OCI-LY3 (cell line): ENCODE measurements at regions not wholly inside any gene's neighbourhood (a gene's known extent, or its start where the extent isn't known, plus 50 kb on each side); places are given as distances from the start of the nearest gene placed in this dataset.
A peak's percentile ranks its signal among the peaks of the same experiment; 100 is the strongest.

Source experiments
- H2AFZ ChIP-seq: fragments of 200-600, 300-600 bp; shearing (Covaris generic); 2 replicates; pipeline ENCODE4 v1.6.0; 2014; ENCODE audit warnings: antibody characterized with exemption, low read depth, low read length
- H3K27ac ChIP-seq: fragments of 200-600, 300-600 bp; sonication (generic); 2 replicates; pipeline ENCODE4 v1.5.1; 2014; ENCODE audit warnings: mild to moderate bottlenecking, low read length, moderate library complexity, mixed read lengths
- H3K27me3 ChIP-seq: fragments of 200-600, 300-600 bp; sonication (generic); 2 replicates; pipeline ENCODE4 v1.6.1; 2014; ENCODE audit warnings: low read depth, low read length, mixed read lengths
- H3K36me3 ChIP-seq: fragments of 200-600, 300-600 bp; sonication (generic); replicated peaks from 2 replicates; pipeline ENCODE3; 2014; ENCODE audit warnings: low read depth, low read length, mixed read lengths
- H3K4me1 ChIP-seq: fragments of 300-600, 200-600 bp; sonication (generic); 2 replicates; pipeline ENCODE4 v1.6.1; 2014; ENCODE audit warnings: low read length, mixed read lengths
- H3K4me2 ChIP-seq: fragments of 200-600, 300-600 bp; sonication (generic); 2 replicates; pipeline ENCODE4 v1.6.1; 2014; ENCODE audit warnings: low read length, mixed read lengths
- H3K4me3 ChIP-seq: fragments of 300-600, 200-600 bp; sonication (generic); 2 replicates; pipeline ENCODE4 v1.5.1; 2014; ENCODE audit warnings: antibody characterized with exemption, mild to moderate bottlenecking, low read length, moderate library complexity
- H3K79me2 ChIP-seq: fragments of 300-600, 200-600 bp; shearing (Covaris generic); 2 replicates; pipeline ENCODE4 v1.6.1; 2014; ENCODE audit warnings: mild to moderate bottlenecking, low read length, mixed read lengths
- H3K9ac ChIP-seq: fragments of 300-600, 200-600 bp; shearing (Covaris generic); 2 replicates; pipeline ENCODE4 v1.6.0; 2014; ENCODE audit warnings: mild to moderate bottlenecking, low read length, moderate library complexity
- H3K9me3 ChIP-seq: fragments of 200-600, 300-600 bp; shearing (Covaris generic); 2 replicates; pipeline ENCODE4 v1.6.1; 2014; ENCODE audit warnings: low read length, mixed read lengths; ENCODE audit not compliant: insufficient read depth
- H4K20me1 ChIP-seq: fragments of 200-600, 300-600 bp; sonication (generic); 2 replicates; pipeline ENCODE4 v1.6.1; 2016; ENCODE audit warnings: low read length, mixed read lengths; ENCODE audit not compliant: insufficient read depth
- EZH2phosphoT487 ChIP-seq: fragments of 200-600 bp; shearing (Covaris generic); IDR thresholded peaks from 2 replicates; pipeline ENCODE4 v1.6.1; 2018; ENCODE audit warnings: antibody characterized with exemption, mixed run types, low read depth
- TF ChIP-seq, protein P1 (sequence below): fragments of 200-600, 300-600 bp; sonication (generic); IDR thresholded peaks from 2 replicates; pipeline ENCODE4 v1.5.1; 2014; ENCODE audit warnings: antibody characterized with exemption, low read length, low read depth

DNA sequence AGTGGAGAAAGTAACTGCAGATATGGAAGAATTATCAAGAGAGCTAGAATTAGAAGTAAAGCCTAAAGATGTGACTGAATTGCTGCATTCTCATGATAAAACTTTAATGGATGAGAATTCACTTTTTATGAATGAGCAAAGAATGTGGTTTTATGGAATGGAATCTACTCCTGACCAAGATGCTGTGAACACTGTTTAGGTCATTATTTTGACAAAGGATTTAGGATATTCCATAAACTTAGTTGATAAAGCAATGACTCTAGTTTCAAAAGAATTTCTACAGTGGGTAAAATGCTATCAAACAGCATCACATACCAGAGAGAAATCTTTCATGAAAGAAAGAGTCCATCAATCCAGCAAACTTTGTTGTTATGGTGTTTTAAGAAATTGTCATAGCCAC, 1317.7 kb upstream of the ACVR2A start:
- no peaks in the 10 kb centered on the region for H3K79me2 ChIP-seq
- no peak for TF ChIP-seq EZH2phosphoT487
- TF ChIP-seq, protein P1, sequence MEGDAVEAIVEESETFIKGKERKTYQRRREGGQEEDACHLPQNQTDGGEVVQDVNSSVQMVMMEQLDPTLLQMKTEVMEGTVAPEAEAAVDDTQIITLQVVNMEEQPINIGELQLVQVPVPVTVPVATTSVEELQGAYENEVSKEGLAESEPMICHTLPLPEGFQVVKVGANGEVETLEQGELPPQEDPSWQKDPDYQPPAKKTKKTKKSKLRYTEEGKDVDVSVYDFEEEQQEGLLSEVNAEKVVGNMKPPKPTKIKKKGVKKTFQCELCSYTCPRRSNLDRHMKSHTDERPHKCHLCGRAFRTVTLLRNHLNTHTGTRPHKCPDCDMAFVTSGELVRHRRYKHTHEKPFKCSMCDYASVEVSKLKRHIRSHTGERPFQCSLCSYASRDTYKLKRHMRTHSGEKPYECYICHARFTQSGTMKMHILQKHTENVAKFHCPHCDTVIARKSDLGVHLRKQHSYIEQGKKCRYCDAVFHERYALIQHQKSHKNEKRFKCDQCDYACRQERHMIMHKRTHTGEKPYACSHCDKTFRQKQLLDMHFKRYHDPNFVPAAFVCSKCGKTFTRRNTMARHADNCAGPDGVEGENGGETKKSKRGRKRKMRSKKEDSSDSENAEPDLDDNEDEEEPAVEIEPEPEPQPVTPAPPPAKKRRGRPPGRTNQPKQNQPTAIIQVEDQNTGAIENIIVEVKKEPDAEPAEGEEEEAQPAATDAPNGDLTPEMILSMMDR: no peak
- H3K27ac ChIP-seq: no peak overlapping the region
- H3K4me1 ChIP-seq: peaks cover 2% of the 10 kb centered on the region; the same call in 1 of the 2 replicates
- H3K9ac ChIP-seq: no peak overlapping the region
- no peak overlapping the region for H2AFZ ChIP-seq
- H3K9me3 ChIP-seq: no peaks in the 10 kb centered on the region
- no peaks in the 10 kb centered on the region for H3K36me3 ChIP-seq
- no peak overlapping the region for H3K4me3 ChIP-seq
- no peaks in the 10 kb centered on the region for H3K27me3 ChIP-seq
- H4K20me1 ChIP-seq: no peaks in the 10 kb centered on the region
- H3K4me2 ChIP-seq: no peak overlapping the region

GRCh38 chr2:146523196-146523595, 1321.6 kb upstream of the ACVR2A start:
- Histone ChIP-seq H4K20me1 (no peaks in the 10 kb centered on the region), H3K4me1 (peaks cover 2% of the 10 kb centered on the region; the same call in 1 of the 2 replicates), H3K27ac (no peak overlapping the region), H2AFZ (no peak overlapping the region), H3K36me3 (no peaks in the 10 kb centered on the region), H3K4me2 (no peak overlapping the region), H3K79me2 (no peaks in the 10 kb centered on the region), H3K9ac (no peak overlapping the region), H3K4me3 (no peak overlapping the region), H3K9me3 (no peaks in the 10 kb centered on the region), H3K27me3 (no peaks in the 10 kb centered on the region)
- TF ChIP-seq, protein P1: peak; percentile 50
- no peak for TF ChIP-seq EZH2phosphoT487

- Histone ChIP-seq H3K4me3 (no peak overlapping the region), H4K20me1 (no peaks in the 10 kb centered on the region), H3K79me2 (no peaks in the 10 kb centered on the region), H3K9me3 (no peaks in the 10 kb centered on the region), H3K27ac (no peak overlapping the region), H3K4me2 (no peak overlapping the region), H2AFZ (no peak overlapping the region), H3K27me3 (no peaks in the 10 kb centered on the region), H3K36me3 (no peaks in the 10 kb centered on the region), H3K4me1 (no peaks in the 10 kb centered on the region), H3K9ac (no peak overlapping the region)
- TF ChIP-seq, protein P1: no peak
- TF ChIP-seq EZH2phosphoT487: no peak
These were observed 1338.0 kb upstream of the ACVR2A start for GRCh38 chr2:146506851-146507250.

- no peak overlapping the region for H3K4me2 ChIP-seq
- H3K27ac ChIP-seq: no peak overlapping the region
- H3K79me2 ChIP-seq: no peaks in the 10 kb centered on the region
- H3K9me3 ChIP-seq: no peaks in the 10 kb centered on the region
- no peaks in the 10 kb centered on the region for H3K27me3 ChIP-seq
- no peaks in the 10 kb centered on the region for H4K20me1 ChIP-seq
- no peak for TF ChIP-seq EZH2phosphoT487
- TF ChIP-seq, protein P1: no peak
- H3K9ac ChIP-seq: no peak overlapping the region
- H3K4me3 ChIP-seq: no peak overlapping the region
- no peaks in the 10 kb centered on the region for H3K36me3 ChIP-seq
- H3K4me1 ChIP-seq: no peaks in the 10 kb centered on the region
- H2AFZ ChIP-seq: no peak overlapping the region
These were observed 1341.5 kb upstream of the ACVR2A start for GRCh38 chr2:146503366-146503765.
